ENCODE measurements at regions not wholly inside any gene's neighbourhood (a gene's known extent, or its start where the extent isn't known, plus 50 kb on each side); places are given as distances from the start of the nearest gene placed in this dataset.
"Not testable (repeated sequence)": the region's sequence is repeated elsewhere in the genome, so short reads cannot be mapped to it uniquely, and the experiment has no call there.

- DNase-seq, result no peak
These were observed 200.3 kb upstream of the SLC39A10 start for GRCh38 chr2:195456771-195457170.

GRCh38 chr2:195451160-195451559, 205.9 kb upstream of the SLC39A10 start:
- no peak for DNase-seq

DNA sequence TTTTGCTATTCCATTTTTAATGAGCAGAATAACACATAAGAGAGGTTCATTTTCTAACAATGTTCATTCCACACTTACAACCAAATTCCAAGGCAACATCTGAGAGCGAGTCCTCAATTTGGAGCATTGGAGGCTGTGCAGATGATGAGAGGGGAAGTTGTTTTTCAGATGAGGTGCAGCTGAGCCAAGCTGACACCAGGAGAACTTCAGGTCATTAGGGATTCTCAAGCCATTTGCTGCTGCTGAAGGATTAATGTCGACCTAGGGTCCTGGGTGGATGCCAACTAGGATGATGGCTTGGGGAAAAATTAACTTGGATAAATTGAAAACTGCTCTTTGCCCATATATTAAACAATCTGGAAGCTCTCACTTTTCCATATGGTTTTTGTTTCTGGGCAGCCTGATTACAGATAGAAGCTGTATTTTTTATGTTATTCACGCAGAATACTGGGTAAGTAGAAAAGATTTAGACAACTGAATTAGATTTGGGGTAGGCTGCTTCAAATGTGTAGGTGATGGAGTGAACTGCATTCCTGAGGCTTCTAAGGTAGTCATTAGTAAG, 206.4 kb upstream of the SLC39A10 start:
- no peak for DNase-seq

DNA sequence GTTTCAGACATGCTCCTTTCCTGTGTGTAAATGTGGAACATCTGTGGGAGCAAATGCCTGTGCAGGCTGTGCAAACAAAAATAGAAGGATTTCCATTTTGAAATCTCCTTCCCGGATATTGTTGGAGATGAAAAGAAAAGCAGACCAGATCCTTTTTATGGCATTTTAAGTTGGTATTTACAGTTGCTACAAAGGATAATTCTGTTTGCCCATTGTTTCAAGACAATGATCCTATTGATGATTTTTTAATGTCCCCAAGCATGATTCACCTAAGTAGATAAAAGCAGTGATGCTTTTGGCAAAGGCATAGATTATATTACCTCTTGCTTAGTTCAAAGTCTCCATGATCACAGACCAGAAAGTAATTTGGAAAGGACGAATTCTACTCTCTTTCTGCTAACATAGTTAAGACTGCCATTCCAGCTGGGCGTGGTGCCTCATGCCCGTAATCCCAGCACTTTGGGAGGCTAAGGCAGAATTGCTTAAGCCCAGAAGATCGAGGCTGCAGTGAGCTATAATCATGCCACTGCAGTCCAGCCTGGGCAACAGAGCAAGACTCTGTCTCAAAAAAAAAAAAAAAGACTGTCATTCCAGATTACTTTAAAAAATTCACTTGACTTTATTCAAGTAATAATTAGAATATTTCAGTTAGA, 209.6 kb upstream of the SLC39A10 start:
- no peak for DNase-seq

GRCh38 chr2:195445639-195446038, 211.4 kb upstream of the SLC39A10 start:
- DNase-seq, result no peak

GRCh38 chr2:195443926-195444325, 213.1 kb upstream of the SLC39A10 start:
- no peak for DNase-seq

DNA sequence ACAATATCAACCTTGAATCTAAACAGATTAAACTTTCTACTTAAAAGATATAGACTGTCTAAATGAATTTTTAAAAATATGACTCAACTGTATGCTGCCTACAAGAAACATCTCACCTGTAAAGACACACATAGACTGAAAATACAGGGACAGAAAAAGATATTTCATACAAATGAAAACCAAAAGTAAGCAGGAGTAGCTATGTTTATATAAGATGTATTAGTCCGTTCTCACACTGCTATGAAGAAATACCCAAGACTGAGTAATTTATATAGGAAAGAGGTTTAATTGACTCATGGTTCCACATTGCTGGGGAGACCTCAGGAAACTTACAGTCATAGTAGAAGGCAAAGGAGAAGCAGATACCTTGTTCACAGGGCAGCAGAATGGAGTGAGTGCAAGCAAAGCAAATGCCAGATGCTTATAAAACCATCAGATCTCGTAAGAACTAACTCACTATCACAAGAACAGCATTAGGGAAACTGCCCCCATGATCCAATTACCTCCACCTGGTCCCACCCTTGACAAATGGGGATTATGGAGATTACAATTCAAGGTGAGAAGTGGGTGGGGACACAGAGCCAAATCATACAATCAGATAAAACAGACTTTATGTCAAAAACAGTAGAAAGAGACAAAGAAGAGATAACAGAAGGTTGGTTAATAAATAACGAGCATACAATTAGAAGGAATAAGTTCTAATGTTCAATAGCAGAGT, 214.4 kb upstream of the SLC39A10 start:
- no peak for DNase-seq

DNA sequence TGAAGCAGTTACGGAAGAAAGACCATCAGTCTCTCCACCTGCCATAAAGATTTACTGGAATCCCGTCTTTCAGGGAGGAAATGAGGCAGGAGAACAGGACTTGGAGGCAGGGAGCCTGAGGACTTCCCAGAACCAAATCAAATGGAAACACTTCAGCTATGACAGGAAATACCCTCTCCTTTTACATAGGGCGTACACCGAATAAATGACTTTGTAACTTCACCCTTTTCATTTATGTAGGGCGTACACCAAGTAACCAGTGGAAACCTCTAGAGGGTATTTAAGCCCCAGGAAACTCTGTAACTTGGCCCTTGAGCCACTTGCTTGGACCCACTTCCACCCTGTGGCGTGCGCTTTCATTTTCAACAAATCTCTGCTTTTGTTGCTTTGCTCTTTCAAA, 218.3 kb upstream of the SLC39A10 start:
- no peak for DNase-seq

DNA sequence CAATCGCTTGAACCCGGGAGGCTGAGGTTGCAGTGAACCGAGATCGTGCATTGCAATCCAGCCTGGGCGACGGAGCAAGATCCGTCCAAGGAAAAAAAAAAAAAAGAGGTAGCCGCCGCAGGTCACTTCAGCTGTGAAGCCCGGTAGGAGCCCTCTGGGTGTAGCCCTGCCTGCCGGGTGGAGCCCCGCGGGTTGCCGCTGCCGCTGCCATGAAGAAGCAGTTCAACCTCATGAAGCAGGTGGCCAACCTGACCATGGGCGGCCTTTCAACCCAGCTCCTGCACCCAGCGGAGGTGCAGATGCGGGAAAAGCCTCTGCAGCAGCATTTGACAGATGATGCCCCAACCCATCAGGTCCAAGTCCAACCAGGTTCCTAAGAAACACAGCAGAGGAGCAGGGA, 219.5 kb upstream of the SLC39A10 start:
- DNase-seq, result no peak

GRCh38 chr2:195434346-195434745, 222.7 kb upstream of the SLC39A10 start:
- DNase-seq, result no peak

DNA sequence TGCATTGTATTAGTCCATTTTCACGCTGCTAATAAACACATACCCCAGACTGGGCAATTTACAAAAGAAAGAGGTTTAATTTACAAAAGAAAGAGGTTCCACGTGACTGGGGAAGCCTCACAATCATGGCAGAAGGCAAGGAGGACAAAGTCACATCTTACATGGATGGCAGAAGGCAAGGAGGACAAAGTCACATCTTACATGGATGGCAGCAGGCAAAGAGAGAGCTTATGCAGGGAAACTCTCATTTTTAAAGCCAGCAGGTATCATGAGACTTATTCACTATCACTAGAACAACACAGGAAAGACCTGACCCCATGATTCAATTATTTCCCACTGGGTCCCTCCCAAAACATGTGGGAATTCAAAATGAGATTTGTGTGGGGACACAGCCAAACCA, 223.3 kb upstream of the SLC39A10 start:
- not testable (repeated sequence) for DNase-seq

- no peak for DNase-seq
These were observed 228.4 kb upstream of the SLC39A10 start for GRCh38 chr2:195428673-195429072.

DNA sequence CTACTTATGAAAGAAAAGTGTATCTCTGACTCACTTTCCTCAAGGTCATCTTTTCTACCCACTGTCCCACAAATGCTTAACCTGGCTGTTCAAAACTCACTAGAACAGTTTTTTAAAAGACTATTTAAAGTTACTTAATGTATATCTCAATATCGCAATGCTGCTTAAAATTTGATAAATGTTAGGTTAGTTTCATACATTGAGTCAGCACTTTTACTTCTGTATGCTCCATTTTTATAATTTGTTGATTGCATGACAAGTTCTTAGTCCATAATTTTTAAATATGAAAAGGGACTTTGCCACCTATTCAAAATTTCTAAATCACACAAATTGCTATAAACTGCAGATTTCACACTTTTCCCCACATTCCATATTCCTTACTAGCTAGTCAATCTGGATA, 231.7 kb upstream of the SLC39A10 start:
- no peak for DNase-seq

- DNase-seq, result no peak
These were observed 238.0 kb upstream of the SLC39A10 start for GRCh38 chr2:195419033-195419432.

DNA sequence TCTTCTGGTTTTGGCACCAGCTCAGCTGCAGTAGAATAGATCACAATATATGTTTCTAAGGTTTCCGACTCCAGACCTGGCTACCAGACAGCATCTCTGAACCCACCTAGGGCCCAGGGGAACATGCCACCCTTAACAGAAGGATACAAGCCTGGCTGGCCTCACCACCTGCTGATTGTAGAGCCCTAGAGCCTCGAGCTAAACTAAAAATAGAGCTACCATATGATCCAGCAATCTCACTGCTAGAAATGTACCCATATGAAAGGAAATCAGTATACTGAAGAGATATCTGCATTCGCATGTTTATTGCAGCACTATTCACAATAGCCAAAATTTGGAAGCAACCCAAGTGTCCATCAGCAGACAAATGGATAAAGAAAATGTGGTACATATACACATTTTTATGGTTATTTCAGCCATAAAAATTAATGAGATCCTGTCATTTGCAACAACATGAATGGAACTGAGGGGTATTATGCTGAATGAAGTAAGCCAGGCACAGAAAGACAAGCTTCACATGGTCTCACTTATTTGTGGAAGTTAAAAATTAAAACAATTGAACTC, 242.4 kb upstream of the SLC39A10 start:
- DNase-seq, result no peak

DNA sequence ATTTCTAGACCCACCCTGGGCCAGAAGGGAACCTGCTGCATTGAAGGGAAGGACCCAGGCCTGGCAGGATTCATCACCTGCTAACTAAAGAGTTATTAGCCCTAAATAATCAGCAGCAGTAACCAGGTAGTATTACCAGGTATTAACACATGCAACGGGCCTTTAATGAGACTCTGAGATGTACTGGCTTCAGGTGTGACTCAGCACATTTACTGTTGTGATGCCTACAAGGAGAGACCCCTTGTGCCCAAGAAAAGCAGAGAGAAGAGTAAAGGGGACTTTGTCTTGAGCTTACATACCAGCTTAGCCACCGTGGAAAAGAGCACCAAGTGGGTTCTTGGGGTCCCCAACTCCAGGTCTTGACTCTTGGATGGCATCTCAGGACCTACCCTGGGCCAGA, 243.1 kb upstream of the SLC39A10 start:
- DNase-seq, result no peak

DNA sequence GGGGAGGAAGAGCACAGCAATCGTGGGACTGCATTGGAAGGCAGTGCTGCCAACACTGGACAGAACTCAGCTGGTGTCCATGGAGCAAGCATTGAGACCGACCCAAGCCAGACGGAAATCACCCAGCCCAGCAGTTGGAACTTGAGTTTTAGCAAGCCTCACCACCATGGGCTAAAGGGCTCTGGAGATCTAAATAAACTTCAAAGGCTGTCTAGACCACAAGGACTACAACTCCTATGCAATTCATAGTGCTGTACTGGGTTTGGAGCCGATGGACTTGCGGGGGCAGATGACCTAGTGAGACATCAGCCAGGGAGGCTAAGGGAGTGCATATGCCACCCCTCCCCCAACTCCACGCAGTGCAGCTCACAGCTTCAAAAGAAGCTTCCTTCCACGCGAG, 243.6 kb upstream of the SLC39A10 start:
- DNase-seq, result no peak

DNA sequence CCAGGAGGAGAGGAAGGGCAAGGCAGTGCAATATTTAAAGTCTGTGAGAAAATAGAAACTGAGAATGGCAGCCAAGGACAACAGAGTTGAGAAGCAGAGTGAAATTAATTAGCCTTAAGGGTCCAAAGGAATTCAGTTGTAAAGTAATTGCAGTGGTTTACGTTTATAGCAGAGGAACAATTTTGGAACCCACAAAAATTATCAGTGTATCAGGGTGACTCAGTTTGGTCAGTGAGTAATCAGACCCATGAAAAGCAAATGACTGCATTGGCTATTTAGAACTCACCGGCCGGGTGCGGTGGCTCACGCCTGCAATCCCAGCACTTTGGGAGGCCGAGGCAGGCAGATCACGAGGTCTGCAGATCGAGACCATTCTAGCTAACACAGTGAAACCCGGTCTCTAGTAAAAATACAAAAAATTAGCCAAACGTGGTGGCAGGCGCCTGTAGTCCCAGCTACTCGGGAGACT, 245.8 kb upstream of the SLC39A10 start:
- DNase-seq, result no peak

GRCh38 chr2:195410074-195410671, 246.9 kb upstream of the SLC39A10 start:
- no peak for DNase-seq

DNA sequence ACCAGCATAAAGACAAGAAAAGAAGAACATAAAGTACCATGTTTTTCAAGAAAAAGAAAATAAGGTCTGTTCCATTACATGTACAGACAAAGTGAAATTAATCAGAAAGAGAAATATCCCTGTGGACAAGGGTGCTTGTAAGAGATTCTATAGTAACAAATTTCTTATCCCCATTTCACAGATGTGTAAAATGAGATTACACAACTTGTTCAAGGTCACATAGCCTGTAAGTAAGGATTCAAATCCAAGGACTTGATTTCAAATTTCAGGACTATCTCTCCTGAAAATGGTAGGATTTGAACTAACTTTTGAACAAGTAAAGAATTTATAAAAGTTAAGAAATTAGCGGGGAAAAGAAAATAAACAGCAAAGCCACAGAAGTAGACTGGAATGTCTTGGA, 248.2 kb upstream of the SLC39A10 start:
- DNase-seq, result no peak

GRCh38 chr2:195408196-195408595, 248.8 kb upstream of the SLC39A10 start:
- no peak for DNase-seq

DNA sequence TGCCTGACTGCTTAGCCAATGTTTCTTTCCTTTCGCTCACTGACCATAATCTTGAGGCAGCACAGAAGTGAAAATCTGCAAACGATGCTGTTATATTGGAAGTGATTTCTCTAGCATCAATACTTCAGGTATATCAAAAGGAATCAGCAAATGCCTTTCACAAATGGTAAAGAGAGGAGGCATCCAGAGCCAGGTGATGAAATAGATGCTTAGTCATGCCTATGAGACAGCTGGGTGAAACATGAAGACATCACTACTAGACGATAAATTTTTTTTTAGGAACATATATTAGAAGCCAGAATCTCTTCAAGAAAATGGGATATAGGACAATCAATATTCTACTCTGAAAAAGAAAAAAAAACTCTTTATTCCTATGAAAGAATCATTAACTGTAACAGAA, 249.2 kb upstream of the SLC39A10 start:
- peak; percentile 14 for DNase-seq

GRCh38 chr2:195406886-195407603, 250.0 kb upstream of the SLC39A10 start:
- no peak for DNase-seq
